ENCODE measurements at regions not wholly inside any gene's neighbourhood (a gene's known extent, or its start where the extent isn't known, plus 50 kb on each side); places are given as distances from the start of the nearest gene placed in this dataset.

GRCh38 chr1:112048421-112048820 is 59.0 kb upstream of the KCND3 start:
- Histone ChIP-seq H3K9ac (ENCODE audit: low read length) (no peak overlapping the region), H3K27ac (ENCODE audit: low read length) (no peak overlapping the region), H4K20me1 (ENCODE audit: insufficient read depth) (no peaks in the 10 kb centered on the region), H3K79me2 (replicated peaks; ENCODE audit: insufficient read depth, low read length) (no peaks in the 10 kb centered on the region), H3F3A (ENCODE audit: insufficient read depth, low read length, poor library complexity, severe bottlenecking) (no peaks in the 10 kb centered on the region), H3K9me2 (ENCODE audit: insufficient read depth, low read length) (no peaks in the 10 kb centered on the region), H3K27me3 (ENCODE audit: insufficient read depth, low read depth, low read length) (no peaks in the 10 kb centered on the region), H2AFZ (ENCODE audit: low read depth, low read length) (no peak overlapping the region), H3K4me2 (ENCODE audit: low read length) (no peak overlapping the region), H3K9me3 (ENCODE audit: low read length) (no peaks in the 10 kb centered on the region), H3K4me3 (ENCODE audit: low read length) (no peak overlapping the region), H3K36me3 (ENCODE audit: insufficient read depth, low read length) (no peaks in the 10 kb centered on the region)
- no peak for TF ChIP-seq MXI1 (conservative IDR thresholded peaks at IDR 0.05; ENCODE audit: poor library complexity, severe bottlenecking)

GRCh38 chr1:112054510-112054909 is 65.0 kb upstream of the KCND3 start:
- no peaks in the 10 kb centered on the region for H3K9me2 ChIP-seq (ENCODE audit: insufficient read depth, low read length)
- H4K20me1 ChIP-seq (ENCODE audit: insufficient read depth): no peaks in the 10 kb centered on the region
- H2AFZ ChIP-seq (ENCODE audit: low read depth, low read length): no peak overlapping the region
- no peak overlapping the region for H3K4me2 ChIP-seq (ENCODE audit: low read length)
- H3K9ac ChIP-seq (ENCODE audit: low read length): no peak overlapping the region
- H3F3A ChIP-seq (ENCODE audit: insufficient read depth, low read length, poor library complexity, severe bottlenecking): no peaks in the 10 kb centered on the region
- no peaks in the 10 kb centered on the region for H3K27me3 ChIP-seq (ENCODE audit: insufficient read depth, low read depth, low read length)
- H3K36me3 ChIP-seq (ENCODE audit: insufficient read depth, low read length): no peaks in the 10 kb centered on the region
- no peak overlapping the region for H3K4me3 ChIP-seq (ENCODE audit: low read length)
- no peaks in the 10 kb centered on the region for H3K9me3 ChIP-seq (ENCODE audit: low read length)
- TF ChIP-seq REST (IDR thresholded peaks at IDR 0.05; ENCODE audit: borderline replicate concordance) (no peak), EZH2 (IDR thresholded peaks at IDR 0.05; ENCODE audit: borderline replicate concordance, insufficient read depth, low read length, poor library complexity, severe bottlenecking) (no peak), MXI1 (conservative IDR thresholded peaks at IDR 0.05; ENCODE audit: poor library complexity, severe bottlenecking) (no peak), EP300 (conservative IDR thresholded peaks at IDR 0.05; ENCODE audit: poor library complexity, severe bottlenecking) (no peak), POLR2AphosphoS5 (IDR thresholded peaks at IDR 0.05) (no peak), SMC3 (conservative IDR thresholded peaks at IDR 0.05; ENCODE audit: poor library complexity) (no peak), TAF1 (IDR thresholded peaks at IDR 0.05; ENCODE audit: low read depth) (no peak), RAD21 (conservative IDR thresholded peaks at IDR 0.05) (no peak)
- TF ChIP-seq, protein P1, sequence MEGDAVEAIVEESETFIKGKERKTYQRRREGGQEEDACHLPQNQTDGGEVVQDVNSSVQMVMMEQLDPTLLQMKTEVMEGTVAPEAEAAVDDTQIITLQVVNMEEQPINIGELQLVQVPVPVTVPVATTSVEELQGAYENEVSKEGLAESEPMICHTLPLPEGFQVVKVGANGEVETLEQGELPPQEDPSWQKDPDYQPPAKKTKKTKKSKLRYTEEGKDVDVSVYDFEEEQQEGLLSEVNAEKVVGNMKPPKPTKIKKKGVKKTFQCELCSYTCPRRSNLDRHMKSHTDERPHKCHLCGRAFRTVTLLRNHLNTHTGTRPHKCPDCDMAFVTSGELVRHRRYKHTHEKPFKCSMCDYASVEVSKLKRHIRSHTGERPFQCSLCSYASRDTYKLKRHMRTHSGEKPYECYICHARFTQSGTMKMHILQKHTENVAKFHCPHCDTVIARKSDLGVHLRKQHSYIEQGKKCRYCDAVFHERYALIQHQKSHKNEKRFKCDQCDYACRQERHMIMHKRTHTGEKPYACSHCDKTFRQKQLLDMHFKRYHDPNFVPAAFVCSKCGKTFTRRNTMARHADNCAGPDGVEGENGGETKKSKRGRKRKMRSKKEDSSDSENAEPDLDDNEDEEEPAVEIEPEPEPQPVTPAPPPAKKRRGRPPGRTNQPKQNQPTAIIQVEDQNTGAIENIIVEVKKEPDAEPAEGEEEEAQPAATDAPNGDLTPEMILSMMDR (IDR thresholded peaks at IDR 0.05; ENCODE audit: poor library complexity, severe bottlenecking): no peak
- H3K27ac ChIP-seq (ENCODE audit: low read length): no peak overlapping the region
- no peaks in the 10 kb centered on the region for H3K79me2 ChIP-seq (replicated peaks; ENCODE audit: insufficient read depth, low read length)

DNA sequence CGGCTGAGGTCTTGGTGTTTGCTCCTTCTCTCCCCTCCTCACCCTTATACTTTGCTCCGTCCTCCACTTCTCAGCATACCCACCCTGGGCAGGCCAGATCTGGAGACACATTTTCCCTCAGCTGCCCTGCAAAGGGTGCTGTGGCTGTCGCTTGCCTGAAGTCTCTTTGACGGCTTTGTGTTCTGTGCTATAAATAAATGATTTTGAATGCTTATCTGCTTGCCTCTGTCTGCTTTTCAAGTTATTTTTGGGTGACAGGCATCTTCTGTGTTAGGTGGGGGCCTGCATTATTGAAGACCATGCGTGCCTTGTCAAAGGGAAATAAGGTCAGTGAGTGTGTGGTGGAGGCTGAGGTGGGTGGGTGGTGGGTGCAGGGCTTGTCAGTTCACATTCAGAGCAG is 66.9 kb upstream of the KCND3 start:
- Histone ChIP-seq H3K4me2 (ENCODE audit: low read length) (no peak overlapping the region), H3K9me3 (ENCODE audit: low read length) (no peaks in the 10 kb centered on the region), H3K4me3 (ENCODE audit: low read length) (no peak overlapping the region), H3K79me2 (replicated peaks; ENCODE audit: insufficient read depth, low read length) (no peaks in the 10 kb centered on the region), H3K9me2 (ENCODE audit: insufficient read depth, low read length) (no peaks in the 10 kb centered on the region), H3K27ac (ENCODE audit: low read length) (no peak overlapping the region), H3K36me3 (ENCODE audit: insufficient read depth, low read length) (no peaks in the 10 kb centered on the region), H3F3A (ENCODE audit: insufficient read depth, low read length, poor library complexity, severe bottlenecking) (no peaks in the 10 kb centered on the region), H3K27me3 (ENCODE audit: insufficient read depth, low read depth, low read length) (no peaks in the 10 kb centered on the region), H4K20me1 (ENCODE audit: insufficient read depth) (no peaks in the 10 kb centered on the region), H2AFZ (ENCODE audit: low read depth, low read length) (no peak overlapping the region), H3K9ac (ENCODE audit: low read length) (no peak overlapping the region)
- TF ChIP-seq, protein P1 (IDR thresholded peaks at IDR 0.05; ENCODE audit: poor library complexity, severe bottlenecking): no peak
- TF ChIP-seq TAF1 (IDR thresholded peaks at IDR 0.05; ENCODE audit: low read depth) (no peak), EZH2 (IDR thresholded peaks at IDR 0.05; ENCODE audit: borderline replicate concordance, insufficient read depth, low read length, poor library complexity, severe bottlenecking) (no peak), POLR2AphosphoS5 (IDR thresholded peaks at IDR 0.05) (no peak), REST (IDR thresholded peaks at IDR 0.05; ENCODE audit: borderline replicate concordance) (no peak), RAD21 (conservative IDR thresholded peaks at IDR 0.05) (no peak), SMC3 (conservative IDR thresholded peaks at IDR 0.05; ENCODE audit: poor library complexity) (no peak)
